GM12878 (cell line): ENCODE measurements at regions not wholly inside any gene's neighbourhood (a gene's known extent, or its start where the extent isn't known, plus 50 kb on each side); places are given as distances from the start of the nearest gene placed in this dataset.

Source experiments
- ATAC-seq: fragments of 200-7000 bp; cut with Tn5 transposase; 3 replicates; pipeline ENCODE4 v1.9.1; 2020; ENCODE audit warnings: mild to moderate bottlenecking, moderate library complexity
- BruUV-seq: library from RNA; stranded (reverse); fragments of 400-500 nt; replicated peaks from 2 replicates; lab custom pipeline; 2021; lab: Mats Ljungman, UMichigan
- CTCF ChIA-PET: fragments of 300-600 bp; sonication (Branson Sonifier 250); formaldehyde crosslinking; extraction: SDS; loops from one replicate; lab custom pipeline; 2021; ENCODE audit warnings: inconsistent platforms; lab: Yijun Ruan, JAX
- POLR2A ChIA-PET: fragments of 350-600 bp; formaldehyde crosslinking; extraction: SDS; loops from one replicate; lab custom pipeline; 2021; ENCODE audit warnings: inconsistent platforms; lab: Charles Lee
- RAD21 ChIA-PET: fragments of 300-600 bp; sonication (Branson Sonifier 250); formaldehyde crosslinking; loops from one replicate; lab custom pipeline; 2023; ENCODE audit warnings: antibody characterized with exemption; ENCODE audit not compliant: unreplicated experiment; lab: Charles Lee
- SMC1A ChIA-PET: fragments of 300-600 bp; sonication (Branson Sonifier 250); formaldehyde crosslinking; loops from one replicate; lab custom pipeline; 2023; ENCODE audit not compliant: unreplicated experiment, uncharacterized antibody; lab: Charles Lee
- DNase-seq: peaks from one replicate; pipeline ENCODE4 v3.0.0-alpha.2; 2011; ENCODE audit warnings: low read depth, low spot score
- FAIRE-seq: peaks from 3 replicates; lab custom pipeline; 2011; peaks lifted over from hg19 to GRCh38; lab: Jason Lieb, UNC
- H2AFZ ChIP-seq: 2 replicates; pipeline ENCODE4 v1.6.0; 2011; ENCODE audit warnings: low read depth, low read length, control low read depth; ENCODE audit not compliant: control insufficient read depth
- H3K27ac ChIP-seq: 2 replicates; pipeline ENCODE4 v1.5.1; 2011; ENCODE audit warnings: control low read depth; ENCODE audit not compliant: control insufficient read depth, insufficient read depth
- H3K27me3 ChIP-seq, 2 experiments: replicated peaks in 1 of 2; 2 replicates each; pipeline versions ENCODE4 v1.6.0 to v1.6.1; 2011; ENCODE audit warnings: low read length in 1 of 2; ENCODE audit not compliant: control insufficient read depth in 2 of 2, insufficient read depth in 2 of 2
- H3K36me3 ChIP-seq, 2 experiments: 2 replicates each; pipeline ENCODE4 v1.5.1; 2011; ENCODE audit warnings: low read length in 1 of 2; ENCODE audit not compliant: control insufficient read depth in 2 of 2, insufficient read depth in 2 of 2
- H3K4me1 ChIP-seq: 2 replicates; pipeline ENCODE4 v1.6.1; 2011; ENCODE audit warnings: mild to moderate bottlenecking, low read length, moderate library complexity, mixed read lengths; ENCODE audit not compliant: control insufficient read depth, insufficient read depth
- H3K4me2 ChIP-seq: 2 replicates; pipeline ENCODE4 v1.6.0; 2011; ENCODE audit warnings: control low read depth; ENCODE audit not compliant: control insufficient read depth, insufficient read depth
- H3K4me3 ChIP-seq: fragments of 200-600 bp; sonication (generic); 2 replicates; pipeline ENCODE4 v1.5.1; 2016
- H3K79me2 ChIP-seq: 2 replicates; pipeline ENCODE4 v1.6.0; 2011; ENCODE audit warnings: low read length; ENCODE audit not compliant: control insufficient read depth, insufficient read depth
- H3K9ac ChIP-seq: 2 replicates; pipeline ENCODE4 v1.8.0; 2011; ENCODE audit warnings: low read length, control low read depth, mixed read lengths; ENCODE audit not compliant: control insufficient read depth, insufficient read depth
- H3K9me3 ChIP-seq: replicated peaks from 3 replicates; pipeline ENCODE4 v1.5.1; 2011; ENCODE audit warnings: mild to moderate bottlenecking, low read length; ENCODE audit not compliant: control insufficient read depth, insufficient read depth
- H4K20me1 ChIP-seq: 2 replicates; pipeline ENCODE4 v1.6.0; 2011; ENCODE audit not compliant: control insufficient read depth, insufficient read depth
- NR2F1 ChIP-seq: fragments of 450-650 bp; conservative IDR thresholded peaks from 2 replicates; pipeline ENCODE4 v1.6.1; 2017; ENCODE audit warnings: mild to moderate bottlenecking
- SMARCA5 ChIP-seq: fragments of 450-650 bp; IDR thresholded peaks from 2 replicates; pipeline ENCODE4 v1.6.1; 2017; ENCODE audit warnings: mild to moderate bottlenecking
- WGBS: methylation state at CpG from one replicate; pipeline ENCODE4 v1.1.6; 2016; ENCODE audit warnings: low lambda C conversion rate; ENCODE audit not compliant: insufficient replicate concordance, insufficient coverage; ENCODE audit errors: missing lambda C conversion rate; 5-methylcytosine and 5-hydroxymethylcytosine counted together
- in situ Hi-C: fragments of 300-500 bp; cut with MboI; formaldehyde crosslinking; loops from 9 replicates; pipeline ENCODE4 v1.14.3; 2018; ENCODE audit warnings: mixed read lengths
- intact Hi-C: fragments of 100-400 bp; cut with micrococcal nuclease; formaldehyde crosslinking; loops from one replicate; pipeline ENCODE4 v1.14.2; 2022; ENCODE audit not compliant: unreplicated experiment
- TF ChIP-seq, protein P1 (sequence below): fragments of 450-650 bp; IDR thresholded peaks from 2 replicates; pipeline ENCODE4 v1.6.1; 2017; ENCODE audit warnings: mild to moderate bottlenecking, low read depth, inconsistent platforms; ENCODE audit not compliant: poor library complexity, severe bottlenecking
- TF ChIP-seq, protein P2 (sequence below): fragments of 150-350 bp; IDR thresholded peaks from 2 replicates; pipeline ENCODE4 v1.6.1; 2016; ENCODE audit warnings: low read depth, low read length
- TF ChIP-seq, protein P3 (sequence below): fragments of 450-650 bp; IDR thresholded peaks from 2 replicates; pipeline ENCODE4 v1.6.1; 2014; ENCODE audit warnings: mild to moderate bottlenecking

DNA sequence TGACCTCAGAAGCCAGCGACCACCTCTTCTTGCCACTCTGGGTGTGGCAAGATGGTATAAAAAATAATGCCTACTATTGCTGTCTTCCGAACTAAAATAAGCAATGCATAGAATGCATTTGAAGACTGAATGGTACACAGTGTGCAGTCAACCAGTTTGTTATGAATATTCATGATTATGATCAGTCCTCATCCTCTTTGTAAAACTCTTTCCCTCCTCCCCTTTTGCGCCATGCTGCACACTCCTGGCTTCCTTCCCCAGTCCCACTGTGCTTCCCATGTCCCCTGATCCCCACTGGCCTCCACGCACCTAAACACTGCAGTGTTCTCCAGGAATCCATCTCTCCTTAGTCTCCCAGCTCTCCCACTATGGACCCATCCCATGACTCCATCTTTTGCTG, 348.0 kb downstream of the SOX9 start:
- RAD21 ChIA-PET: interaction anchor here (4.0 to 13.5 kb wide), 3 partner anchors 44 to 70 kb away, joined by 19 to 353 read pairs (median 320); no protein-coding TSS in a partner anchor
- ATAC-seq (no peak), FAIRE-seq (no peak), DNase-seq (no peak)
- H3K4me1 ChIP-seq: peaks cover 32% of the 10 kb centered on the region
- no peaks in the 10 kb centered on the region; a peak in 2 of 4 replicates for H3K36me3 ChIP-seq
- CTCF ChIA-PET: interaction anchor here (0.6 to 3.2 kb wide), 2 partner anchors 10 to 57 kb away, joined by 3 to 13 read pairs; no protein-coding TSS in a partner anchor
- H3K4me3 ChIP-seq: no peak overlapping the region
- H3K9me3 ChIP-seq: no peaks in the 10 kb centered on the region
- H3K79me2 ChIP-seq: no peaks in the 10 kb centered on the region
- POLR2A ChIA-PET: interaction anchor here (1.3 to 2.4 kb wide), 3 partner anchors 41 to 48 kb away, joined by 4 to 8 read pairs (median 5); no protein-coding TSS in a partner anchor
- WGBS: 76% methylated on average over 4 of the region's 4 CpGs
- TF ChIP-seq, protein P1, sequence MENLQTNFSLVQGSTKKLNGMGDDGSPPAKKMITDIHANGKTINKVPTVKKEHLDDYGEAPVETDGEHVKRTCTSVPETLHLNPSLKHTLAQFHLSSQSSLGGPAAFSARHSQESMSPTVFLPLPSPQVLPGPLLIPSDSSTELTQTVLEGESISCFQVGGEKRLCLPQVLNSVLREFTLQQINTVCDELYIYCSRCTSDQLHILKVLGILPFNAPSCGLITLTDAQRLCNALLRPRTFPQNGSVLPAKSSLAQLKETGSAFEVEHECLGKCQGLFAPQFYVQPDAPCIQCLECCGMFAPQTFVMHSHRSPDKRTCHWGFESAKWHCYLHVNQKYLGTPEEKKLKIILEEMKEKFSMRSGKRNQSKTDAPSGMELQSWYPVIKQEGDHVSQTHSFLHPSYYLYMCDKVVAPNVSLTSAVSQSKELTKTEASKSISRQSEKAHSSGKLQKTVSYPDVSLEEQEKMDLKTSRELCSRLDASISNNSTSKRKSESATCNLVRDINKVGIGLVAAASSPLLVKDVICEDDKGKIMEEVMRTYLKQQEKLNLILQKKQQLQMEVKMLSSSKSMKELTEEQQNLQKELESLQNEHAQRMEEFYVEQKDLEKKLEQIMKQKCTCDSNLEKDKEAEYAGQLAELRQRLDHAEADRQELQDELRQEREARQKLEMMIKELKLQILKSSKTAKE: no peak
- TF ChIP-seq NR2F1: no peak
- TF ChIP-seq, protein P2, sequence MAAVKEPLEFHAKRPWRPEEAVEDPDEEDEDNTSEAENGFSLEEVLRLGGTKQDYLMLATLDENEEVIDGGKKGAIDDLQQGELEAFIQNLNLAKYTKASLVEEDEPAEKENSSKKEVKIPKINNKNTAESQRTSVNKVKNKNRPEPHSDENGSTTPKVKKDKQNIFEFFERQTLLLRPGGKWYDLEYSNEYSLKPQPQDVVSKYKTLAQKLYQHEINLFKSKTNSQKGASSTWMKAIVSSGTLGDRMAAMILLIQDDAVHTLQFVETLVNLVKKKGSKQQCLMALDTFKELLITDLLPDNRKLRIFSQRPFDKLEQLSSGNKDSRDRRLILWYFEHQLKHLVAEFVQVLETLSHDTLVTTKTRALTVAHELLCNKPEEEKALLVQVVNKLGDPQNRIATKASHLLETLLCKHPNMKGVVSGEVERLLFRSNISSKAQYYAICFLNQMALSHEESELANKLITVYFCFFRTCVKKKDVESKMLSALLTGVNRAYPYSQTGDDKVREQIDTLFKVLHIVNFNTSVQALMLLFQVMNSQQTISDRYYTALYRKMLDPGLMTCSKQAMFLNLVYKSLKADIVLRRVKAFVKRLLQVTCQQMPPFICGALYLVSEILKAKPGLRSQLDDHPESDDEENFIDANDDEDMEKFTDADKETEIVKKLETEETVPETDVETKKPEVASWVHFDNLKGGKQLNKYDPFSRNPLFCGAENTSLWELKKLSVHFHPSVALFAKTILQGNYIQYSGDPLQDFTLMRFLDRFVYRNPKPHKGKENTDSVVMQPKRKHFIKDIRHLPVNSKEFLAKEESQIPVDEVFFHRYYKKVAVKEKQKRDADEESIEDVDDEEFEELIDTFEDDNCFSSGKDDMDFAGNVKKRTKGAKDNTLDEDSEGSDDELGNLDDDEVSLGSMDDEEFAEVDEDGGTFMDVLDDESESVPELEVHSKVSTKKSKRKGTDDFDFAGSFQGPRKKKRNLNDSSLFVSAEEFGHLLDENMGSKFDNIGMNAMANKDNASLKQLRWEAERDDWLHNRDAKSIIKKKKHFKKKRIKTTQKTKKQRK: no peak
- TF ChIP-seq, protein P3, sequence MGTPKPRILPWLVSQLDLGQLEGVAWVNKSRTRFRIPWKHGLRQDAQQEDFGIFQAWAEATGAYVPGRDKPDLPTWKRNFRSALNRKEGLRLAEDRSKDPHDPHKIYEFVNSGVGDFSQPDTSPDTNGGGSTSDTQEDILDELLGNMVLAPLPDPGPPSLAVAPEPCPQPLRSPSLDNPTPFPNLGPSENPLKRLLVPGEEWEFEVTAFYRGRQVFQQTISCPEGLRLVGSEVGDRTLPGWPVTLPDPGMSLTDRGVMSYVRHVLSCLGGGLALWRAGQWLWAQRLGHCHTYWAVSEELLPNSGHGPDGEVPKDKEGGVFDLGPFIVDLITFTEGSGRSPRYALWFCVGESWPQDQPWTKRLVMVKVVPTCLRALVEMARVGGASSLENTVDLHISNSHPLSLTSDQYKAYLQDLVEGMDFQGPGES: no peak
- no peak for TF ChIP-seq SMARCA5
- no peak overlapping the region for H2AFZ ChIP-seq
- H3K9ac ChIP-seq: no peak overlapping the region
- H3K4me2 ChIP-seq: no peak overlapping the region
- H4K20me1 ChIP-seq: no peaks in the 10 kb centered on the region
- no peak overlapping the region for H3K27ac ChIP-seq
- in situ Hi-C loops: no loop called here
- SMC1A ChIA-PET: interaction anchor here (0.7 to 11.1 kb wide), 5 partner anchors 11 to 118 kb away, joined by 3 to 335 read pairs (median 5); no protein-coding TSS in a partner anchor
- intact Hi-C loops: loop anchor here (5.0 kb wide), 1 partner anchor 437 kb away; no protein-coding TSS in a partner anchor
- no TSS peak for BruUV-seq
- no peaks in the 10 kb centered on the region for H3K27me3 ChIP-seq
